Sigmoid colon (tissue), 6 donors: ENCODE measurements at regions not wholly inside any gene's neighbourhood (a gene's known extent, or its start where the extent isn't known, plus 50 kb on each side); places are given as distances from the start of the nearest gene placed in this dataset.

Source experiments
- DNase-seq: peaks from one replicate; pipeline ENCODE4 v3.0.0-alpha.2; 2019
- H3K27ac ChIP-seq, 4 donors: fragments of 200-600 bp; sonication (generic); one replicate each; pipeline ENCODE4 v1.5.1; 2016 to 2019; ENCODE audit warnings: mild to moderate bottlenecking in 1 of 4
- H3K27me3 ChIP-seq, 3 donors: fragments of 200-600 bp; sonication (generic); one replicate each; pipeline ENCODE4 v1.5.1; 2019; ENCODE audit warnings: mild to moderate bottlenecking in 1 of 3
- H3K36me3 ChIP-seq, 4 donors: fragments of 200-600 bp; sonication (generic); one replicate each; pipeline ENCODE4 v1.5.1; 2016 to 2019
- H3K4me1 ChIP-seq, 4 donors: fragments of 200-600 bp; sonication (generic); one replicate each; pipeline ENCODE4 v1.5.1; 2017 to 2019
- H3K4me3 ChIP-seq, 4 donors: fragments of 200-600 bp; sonication (generic); one replicate each; pipeline ENCODE4 v1.5.1; 2017 to 2019; ENCODE audit warnings: mild to moderate bottlenecking in 2 of 4, moderate library complexity in 1 of 4
- H3K9me3 ChIP-seq, 4 donors: fragments of 200-600 bp in 3 of 4; sonication (generic) in 3 of 4; one replicate each; pipeline versions ENCODE4 v1.5.1 to v1.6.1; 2013 to 2019
- EP300 ChIP-seq, 4 donors: sonication (generic); formaldehyde crosslinking; IDR thresholded peaks; one replicate each; pipeline ENCODE4 v1.6.1; 2017; ENCODE audit warnings: antibody characterized with exemption in 4 of 4
- POLR2A ChIP-seq, 2 donors: fragments of 450-650 bp; IDR thresholded peaks; one replicate each; pipeline ENCODE4 v1.6.1; 2016; ENCODE audit warnings: antibody characterized with exemption in 2 of 2, mild to moderate bottlenecking in 2 of 2, moderate library complexity in 2 of 2
- POLR2AphosphoS5 ChIP-seq, 4 donors: sonication (generic); formaldehyde crosslinking; IDR thresholded peaks; one replicate each; pipeline ENCODE4 v1.6.1; 2017; ENCODE audit warnings: antibody characterized with exemption in 4 of 4
- WGBS, 2 donors: extraction: QIAGEN DNeasy Blood & Tissue Kit; methylation state at CpG; one replicate each; pipeline ENCODE4 v1.1.7; 2013; 5-methylcytosine and 5-hydroxymethylcytosine counted together
- intact Hi-C: fragments of 100-400 bp; cut with DNase I; formaldehyde crosslinking; loops from one replicate; pipeline ENCODE4 v1.15.1; 2023
- TF ChIP-seq, protein P1 (sequence below), 4 experiments: fragments of 450-650 bp in 3 of 4; fragments of 200-600 bp in 1 of 4; IDR thresholded peaks; one replicate each; pipeline ENCODE4 v1.5.1; 2016 to 2019; ENCODE audit warnings: antibody characterized with exemption in 4 of 4, mild to moderate bottlenecking in 3 of 4, moderate library complexity in 2 of 4
- donor health status: healthy with polysubstance abuse.
- donor health status: healthy.

GRCh38 chr9:103681435-103681834 is 412.7 kb upstream of the SMC2 start:
- TF ChIP-seq, protein P1, sequence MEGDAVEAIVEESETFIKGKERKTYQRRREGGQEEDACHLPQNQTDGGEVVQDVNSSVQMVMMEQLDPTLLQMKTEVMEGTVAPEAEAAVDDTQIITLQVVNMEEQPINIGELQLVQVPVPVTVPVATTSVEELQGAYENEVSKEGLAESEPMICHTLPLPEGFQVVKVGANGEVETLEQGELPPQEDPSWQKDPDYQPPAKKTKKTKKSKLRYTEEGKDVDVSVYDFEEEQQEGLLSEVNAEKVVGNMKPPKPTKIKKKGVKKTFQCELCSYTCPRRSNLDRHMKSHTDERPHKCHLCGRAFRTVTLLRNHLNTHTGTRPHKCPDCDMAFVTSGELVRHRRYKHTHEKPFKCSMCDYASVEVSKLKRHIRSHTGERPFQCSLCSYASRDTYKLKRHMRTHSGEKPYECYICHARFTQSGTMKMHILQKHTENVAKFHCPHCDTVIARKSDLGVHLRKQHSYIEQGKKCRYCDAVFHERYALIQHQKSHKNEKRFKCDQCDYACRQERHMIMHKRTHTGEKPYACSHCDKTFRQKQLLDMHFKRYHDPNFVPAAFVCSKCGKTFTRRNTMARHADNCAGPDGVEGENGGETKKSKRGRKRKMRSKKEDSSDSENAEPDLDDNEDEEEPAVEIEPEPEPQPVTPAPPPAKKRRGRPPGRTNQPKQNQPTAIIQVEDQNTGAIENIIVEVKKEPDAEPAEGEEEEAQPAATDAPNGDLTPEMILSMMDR (IDR thresholded peaks at IDR 0.05) = no peak
- TF ChIP-seq EP300 (IDR thresholded peaks at IDR 0.05) = no peak
- Histone ChIP-seq H3K36me3 (no peaks in the 10 kb centered on the region), H3K27me3 (no peaks in the 10 kb centered on the region), H3K9me3 (no peaks in the 10 kb centered on the region), H3K27ac (no peak overlapping the region), H3K4me1 (no peaks in the 10 kb centered on the region), H3K4me3 (no peak overlapping the region)
- intact Hi-C loops = no loop called here
- WGBS, 2 donors = 55% methylated on average over 6 of the region's 6 CpGs
- DNase-seq = no peak

DNA sequence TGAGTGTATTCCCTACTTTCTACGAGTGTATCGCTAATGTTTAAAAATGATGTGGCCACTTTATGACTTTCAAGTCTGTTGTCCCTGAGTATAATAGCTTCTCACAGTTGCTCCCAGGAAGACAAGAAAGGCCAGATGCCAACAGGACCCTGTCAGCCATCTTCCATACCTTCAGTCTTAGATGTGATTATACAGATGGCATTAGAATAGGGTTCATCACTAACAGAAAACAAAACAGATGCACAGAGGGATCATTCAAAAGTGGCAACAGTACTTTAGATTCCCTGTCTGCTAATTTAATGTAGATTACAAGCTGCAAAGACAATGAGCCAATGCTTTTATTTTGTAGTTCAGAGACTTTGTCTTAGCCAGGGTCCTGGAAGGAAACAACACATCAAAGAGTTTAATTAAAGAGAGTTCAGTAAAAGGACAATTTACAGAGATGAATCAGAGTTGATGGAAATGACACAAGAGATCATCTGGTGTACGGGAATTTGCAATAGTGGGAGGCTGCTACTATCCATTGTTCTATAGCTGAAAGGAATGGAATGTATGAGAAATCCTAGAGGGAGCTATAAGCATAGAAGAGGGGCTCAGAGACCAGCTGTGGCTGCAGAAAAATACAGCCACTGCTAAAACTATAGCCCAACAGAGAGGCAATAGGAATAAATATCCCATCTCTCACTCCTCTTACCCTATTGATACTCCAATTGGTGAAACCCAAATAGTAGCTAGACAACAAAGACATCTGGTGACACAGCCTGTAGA is 393.7 kb upstream of the SMC2 start:
- H3K4me3 ChIP-seq = no peak overlapping the region
- 81 to 89% methylated on average over 3 of the region's 3 CpGs for WGBS, 2 donors

GRCh38 chr9:103702572-103702971 is 391.5 kb upstream of the SMC2 start:
- H3K4me3 ChIP-seq = no peak overlapping the region
- H3K27me3 ChIP-seq = no peaks in the 10 kb centered on the region
- DNase-seq = no peak
- no peak overlapping the region for H3K27ac ChIP-seq
- peaks cover 0 to 4% (median 0%) of the 10 kb centered on the region in 4 donors for H3K4me1 ChIP-seq
- H3K9me3 ChIP-seq = no peaks in the 10 kb centered on the region
- 45 to 64% methylated on average over 4 of the region's 4 CpGs for WGBS, 2 donors
- TF ChIP-seq, protein P1 (IDR thresholded peaks at IDR 0.05) = no peak
- TF ChIP-seq POLR2AphosphoS5 (IDR thresholded peaks at IDR 0.05) (no peak), POLR2A (IDR thresholded peaks at IDR 0.05) (no peak), EP300 (IDR thresholded peaks at IDR 0.05) (no peak)
- no peaks in the 10 kb centered on the region for H3K36me3 ChIP-seq
- intact Hi-C loops = no loop called here

More for the DNA sequence above, 393.7 kb upstream of the SMC2 start:
- TF ChIP-seq POLR2AphosphoS5 (IDR thresholded peaks at IDR 0.05) = no peak
- H3K27me3 ChIP-seq = no peaks in the 10 kb centered on the region
- intact Hi-C loops = no loop called here
- peaks cover 0 to 7% (median 0%) of the 10 kb centered on the region in 4 donors for H3K4me1 ChIP-seq
- H3K27ac ChIP-seq = no peak overlapping the region
- DNase-seq = no peak
- H3K9me3 ChIP-seq = no peaks in the 10 kb centered on the region
- no peaks in the 10 kb centered on the region for H3K36me3 ChIP-seq

DNA sequence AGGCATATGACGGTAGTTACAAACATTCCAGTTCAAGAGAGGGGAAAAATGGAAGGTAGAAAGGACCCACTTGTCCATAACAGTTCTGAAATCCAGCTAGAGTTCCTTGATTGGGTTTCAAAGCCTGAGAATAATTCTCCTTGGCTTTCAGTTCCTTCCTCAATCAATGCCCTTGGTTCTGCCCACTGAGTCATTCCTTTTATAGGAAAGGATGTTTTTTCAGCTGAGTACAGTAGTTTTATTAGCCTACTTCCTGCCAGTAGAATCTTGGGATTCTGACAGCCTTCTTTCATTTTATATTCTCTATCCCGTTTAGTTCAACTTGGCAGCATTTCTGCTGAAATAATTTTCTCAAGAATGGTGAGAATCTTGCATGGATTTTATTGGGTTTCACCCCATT is 386.9 kb upstream of the SMC2 start:
- no peaks in the 10 kb centered on the region for H3K4me1 ChIP-seq
- no peak overlapping the region for H3K4me3 ChIP-seq
- no peak overlapping the region for H3K27ac ChIP-seq
- H3K36me3 ChIP-seq = no peaks in the 10 kb centered on the region
- H3K9me3 ChIP-seq = no peaks in the 10 kb centered on the region
- TF ChIP-seq, protein P1 (IDR thresholded peaks at IDR 0.05) = no peak
- TF ChIP-seq EP300 (IDR thresholded peaks at IDR 0.05) = no peak
- no peak for TF ChIP-seq POLR2A (IDR thresholded peaks at IDR 0.05)
- TF ChIP-seq POLR2AphosphoS5 (IDR thresholded peaks at IDR 0.05) = no peak
- 41 to 73% methylated on average over 2 of the region's 2 CpGs for WGBS, 2 donors
- H3K27me3 ChIP-seq = no peaks in the 10 kb centered on the region
- no peak for DNase-seq
- intact Hi-C loops = no loop called here

DNA sequence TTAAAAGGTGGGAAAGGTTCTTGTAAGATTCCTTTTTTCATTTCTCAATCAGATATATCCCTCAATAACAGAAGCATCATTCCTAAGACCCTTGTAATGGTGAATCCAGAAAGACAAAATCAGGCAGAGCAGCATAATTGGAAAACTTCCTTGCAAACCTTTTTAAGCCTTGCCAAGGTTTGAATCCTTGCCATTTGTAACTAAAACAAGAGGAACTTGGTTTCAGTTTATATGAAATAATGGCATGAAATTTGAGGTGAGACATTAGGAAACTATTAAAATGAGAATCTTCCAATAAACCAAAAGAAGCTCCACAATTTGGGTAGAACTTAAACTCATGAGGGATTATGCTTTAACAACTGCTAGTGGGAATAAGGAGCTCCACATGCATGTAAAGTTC is 384.7 kb upstream of the SMC2 start:
- Histone ChIP-seq H3K27me3 (no peaks in the 10 kb centered on the region), H3K36me3 (no peaks in the 10 kb centered on the region), H3K9me3 (no peaks in the 10 kb centered on the region), H3K4me3 (no peak overlapping the region), H3K27ac (no peak overlapping the region), H3K4me1 (no peaks in the 10 kb centered on the region)
- no peak for DNase-seq
- intact Hi-C loops = no loop called here
- TF ChIP-seq POLR2A (IDR thresholded peaks at IDR 0.05) (no peak), POLR2AphosphoS5 (IDR thresholded peaks at IDR 0.05) (no peak), EP300 (IDR thresholded peaks at IDR 0.05) (no peak)
- TF ChIP-seq, protein P1 (IDR thresholded peaks at IDR 0.05) = no peak
